ENCODE measurements at regions not wholly inside any gene's neighbourhood (a gene's known extent, or its start where the extent isn't known, plus 50 kb on each side); places are given as distances from the start of the nearest gene placed in this dataset.
"Not testable (repeated sequence)": the region's sequence is repeated elsewhere in the genome, so short reads cannot be mapped to it uniquely, and the experiment has no call there.

DNA sequence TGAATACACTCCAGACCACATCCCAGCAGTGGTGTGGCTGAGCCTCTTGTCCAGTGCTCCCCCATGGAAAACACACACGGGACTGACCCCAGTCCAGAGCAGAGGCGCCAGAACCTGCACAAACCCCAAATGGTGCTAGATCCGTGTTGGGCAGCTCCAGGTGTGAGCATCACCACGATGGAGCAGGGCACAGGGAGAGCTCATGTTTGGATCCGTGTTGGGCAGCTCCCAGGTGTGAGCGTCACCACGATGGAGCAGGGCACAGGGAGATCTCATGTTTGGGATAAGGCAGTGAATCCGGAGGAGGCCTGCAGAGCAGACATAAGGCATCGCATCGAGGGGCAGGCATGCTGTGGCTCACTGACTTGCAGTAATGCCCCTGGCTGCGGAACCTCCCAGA lies 460.0 kb upstream of the MYT1L start:
- Histone ChIP-seq H3K27ac (ENCODE audit: low read depth, low read length) (no peak overlapping the region), H3K4me1 (ENCODE audit: insufficient read depth, low read length) (no peaks in the 10 kb centered on the region), H3K9me3 (ENCODE audit: low read length) (no peaks in the 10 kb centered on the region), H3K36me3 (ENCODE audit: insufficient read depth, low read length) (no peaks in the 10 kb centered on the region), H3K27me3 (ENCODE audit: control insufficient read depth in 1 of 2, insufficient read depth in 2 of 2, low read length in 2 of 2) (no peaks in the 10 kb centered on the region), H3K9ac (ENCODE audit: low read length) (no peak overlapping the region), H3K4me3 (ENCODE audit: low read depth in 1 of 2, low read length in 2 of 2) (no peak overlapping the region)

- Histone ChIP-seq H3K9ac (ENCODE audit: low read length) (no peak overlapping the region), H3K36me3 (ENCODE audit: insufficient read depth, low read length) (no peaks in the 10 kb centered on the region), H3K4me3 (ENCODE audit: low read depth in 1 of 2, low read length in 2 of 2) (no peak overlapping the region), H3K4me1 (ENCODE audit: insufficient read depth, low read length) (no peaks in the 10 kb centered on the region), H3K27me3 (ENCODE audit: control insufficient read depth in 1 of 2, insufficient read depth in 2 of 2, low read length in 2 of 2) (no peaks in the 10 kb centered on the region), H3K9me3 (ENCODE audit: low read length) (no peaks in the 10 kb centered on the region), H3K27ac (ENCODE audit: low read depth, low read length) (no peak overlapping the region)
These were observed 457.0 kb upstream of the MYT1L start for GRCh38 chr2:2788076-2788475.

GRCh38 chr2:2787301-2787907 lies 456.3 kb upstream of the MYT1L start:
- no peaks in the 10 kb centered on the region for H3K4me1 ChIP-seq (ENCODE audit: insufficient read depth, low read length)
- H3K9me3 ChIP-seq (ENCODE audit: low read length) = no peaks in the 10 kb centered on the region
- no peak overlapping the region for H3K4me3 ChIP-seq (ENCODE audit: low read depth in 1 of 2, low read length in 2 of 2)
- H3K27ac ChIP-seq (ENCODE audit: low read depth, low read length) = no peak overlapping the region
- no peak overlapping the region for H3K9ac ChIP-seq (ENCODE audit: low read length)
- no peaks in the 10 kb centered on the region for H3K36me3 ChIP-seq (ENCODE audit: insufficient read depth, low read length)
- H3K27me3 ChIP-seq (ENCODE audit: control insufficient read depth in 1 of 2, insufficient read depth in 2 of 2, low read length in 2 of 2) = no peaks in the 10 kb centered on the region

- peaks cover 5% of the 10 kb centered on the region for H3K4me1 ChIP-seq (ENCODE audit: insufficient read depth, low read length)
- H3K36me3 ChIP-seq (ENCODE audit: insufficient read depth, low read length) = no peaks in the 10 kb centered on the region
These were observed 450.9 kb upstream of the MYT1L start for GRCh38 chr2:2782007-2782406.

GRCh38 chr2:2779727-2780126 lies 448.7 kb upstream of the MYT1L start:
- H3K27ac ChIP-seq (ENCODE audit: low read depth, low read length) = no peak overlapping the region
- peaks cover 17% of the 10 kb centered on the region for H3K4me1 ChIP-seq (ENCODE audit: insufficient read depth, low read length)
- no peak overlapping the region for H3K4me3 ChIP-seq (ENCODE audit: low read depth in 1 of 2, low read length in 2 of 2)
- no peak overlapping the region for H3K9ac ChIP-seq (ENCODE audit: low read length)
- no peaks in the 10 kb centered on the region for H3K27me3 ChIP-seq (ENCODE audit: control insufficient read depth in 1 of 2, insufficient read depth in 2 of 2, low read length in 2 of 2)
- H3K9me3 ChIP-seq (ENCODE audit: low read length) = no peaks in the 10 kb centered on the region
- no peaks in the 10 kb centered on the region for H3K36me3 ChIP-seq (ENCODE audit: insufficient read depth, low read length)

More at GRCh38 chr2:2782007-2782406, 450.9 kb upstream of the MYT1L start:
- H3K4me3 ChIP-seq (ENCODE audit: low read depth in 1 of 2, low read length in 2 of 2) = no peak overlapping the region
- no peaks in the 10 kb centered on the region for H3K9me3 ChIP-seq (ENCODE audit: low read length)
- H3K27ac ChIP-seq (ENCODE audit: low read depth, low read length) = no peak overlapping the region
- H3K9ac ChIP-seq (ENCODE audit: low read length) = no peak overlapping the region
- no peaks in the 10 kb centered on the region for H3K27me3 ChIP-seq (ENCODE audit: control insufficient read depth in 1 of 2, insufficient read depth in 2 of 2, low read length in 2 of 2)

DNA sequence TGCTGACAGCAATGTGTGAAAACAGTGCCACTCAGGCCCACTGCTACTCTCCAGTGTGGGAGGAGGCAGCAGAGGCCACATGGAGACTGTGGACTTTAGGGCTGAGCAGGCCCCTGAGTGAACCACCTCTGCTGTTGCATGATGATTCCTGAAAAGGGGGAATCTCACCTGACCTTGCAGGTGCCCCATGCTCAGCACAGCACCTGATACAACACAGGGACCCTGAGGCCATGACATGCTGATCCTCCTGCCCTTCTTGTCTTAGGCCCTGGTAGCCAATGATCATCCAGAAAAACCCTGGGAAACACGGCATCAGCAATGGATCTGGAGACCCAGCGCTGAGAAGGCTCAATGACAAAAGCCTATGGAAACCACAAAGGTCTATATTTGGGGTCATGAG lies 446.8 kb upstream of the MYT1L start:
- Histone ChIP-seq H3K36me3 (ENCODE audit: insufficient read depth, low read length) (no peaks in the 10 kb centered on the region), H3K27me3 (ENCODE audit: control insufficient read depth in 1 of 2, insufficient read depth in 2 of 2, low read length in 2 of 2) (no peaks in the 10 kb centered on the region), H3K4me1 (ENCODE audit: insufficient read depth, low read length) (peaks cover 19% of the 10 kb centered on the region), H3K4me3 (ENCODE audit: low read depth in 1 of 2, low read length in 2 of 2) (no peak overlapping the region), H3K9ac (ENCODE audit: low read length) (no peak overlapping the region), H3K27ac (ENCODE audit: low read depth, low read length) (no peak overlapping the region), H3K9me3 (ENCODE audit: low read length) (no peaks in the 10 kb centered on the region)

- H3K9me3 ChIP-seq (ENCODE audit: low read length) = no peaks in the 10 kb centered on the region
- H3K4me1 ChIP-seq (ENCODE audit: insufficient read depth, low read length) = peaks cover 19% of the 10 kb centered on the region
- no peak overlapping the region for H3K9ac ChIP-seq (ENCODE audit: low read length)
- H3K4me3 ChIP-seq (ENCODE audit: low read depth in 1 of 2, low read length in 2 of 2) = no peak overlapping the region
- no peaks in the 10 kb centered on the region for H3K36me3 ChIP-seq (ENCODE audit: insufficient read depth, low read length)
- no peak overlapping the region for H3K27ac ChIP-seq (ENCODE audit: low read depth, low read length)
- no peaks in the 10 kb centered on the region for H3K27me3 ChIP-seq (ENCODE audit: control insufficient read depth in 1 of 2, insufficient read depth in 2 of 2, low read length in 2 of 2)
These were observed 446.1 kb upstream of the MYT1L start for GRCh38 chr2:2777213-2777612.

GRCh38 chr2:2775018-2775417 lies 443.9 kb upstream of the MYT1L start:
- H3K9me3 ChIP-seq (ENCODE audit: low read length) = no peaks in the 10 kb centered on the region
- H3K4me1 ChIP-seq (ENCODE audit: insufficient read depth, low read length) = peaks cover 25% of the 10 kb centered on the region
- H3K36me3 ChIP-seq (ENCODE audit: insufficient read depth, low read length) = no peaks in the 10 kb centered on the region
- H3K27ac ChIP-seq (ENCODE audit: low read depth, low read length) = no peak overlapping the region
- H3K4me3 ChIP-seq (ENCODE audit: low read depth in 1 of 2, low read length in 2 of 2) = no peak overlapping the region
- no peaks in the 10 kb centered on the region for H3K27me3 ChIP-seq (ENCODE audit: control insufficient read depth in 1 of 2, insufficient read depth in 2 of 2, low read length in 2 of 2)
- H3K9ac ChIP-seq (ENCODE audit: low read length) = no peak overlapping the region

DNA sequence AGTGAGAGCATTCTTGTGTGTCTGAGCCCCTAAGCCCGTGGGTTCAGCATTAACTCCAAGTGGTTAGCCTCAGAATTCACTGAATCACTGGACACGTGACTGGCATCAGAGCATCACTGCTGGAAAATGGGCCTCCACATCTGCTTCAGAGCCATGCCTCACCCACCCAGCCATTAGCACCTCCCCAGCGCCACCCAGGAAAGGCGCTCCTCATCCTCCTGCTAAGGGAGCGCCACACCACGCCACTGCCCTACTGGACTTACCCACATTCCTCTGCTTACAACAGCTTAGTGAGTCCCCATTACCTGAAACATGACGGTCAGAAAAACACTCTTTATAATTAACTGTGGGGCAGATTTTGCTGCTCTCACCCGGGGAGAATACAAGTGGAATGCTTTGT lies 442.6 kb upstream of the MYT1L start:
- Histone ChIP-seq H3K4me1 (ENCODE audit: insufficient read depth, low read length) (peaks cover 34% of the 10 kb centered on the region), H3K4me3 (ENCODE audit: low read depth in 1 of 2, low read length in 2 of 2) (no peak overlapping the region), H3K9ac (ENCODE audit: low read length) (no peak overlapping the region), H3K36me3 (ENCODE audit: insufficient read depth, low read length) (no peaks in the 10 kb centered on the region), H3K27me3 (ENCODE audit: control insufficient read depth in 1 of 2, insufficient read depth in 2 of 2, low read length in 2 of 2) (no peaks in the 10 kb centered on the region), H3K9me3 (ENCODE audit: low read length) (no peaks in the 10 kb centered on the region), H3K27ac (ENCODE audit: low read depth, low read length) (no peak overlapping the region)

GRCh38 chr2:2773080-2773479 lies 442.0 kb upstream of the MYT1L start:
- peaks cover 34% of the 10 kb centered on the region for H3K4me1 ChIP-seq (ENCODE audit: insufficient read depth, low read length)
- H3K36me3 ChIP-seq (ENCODE audit: insufficient read depth, low read length); H3K9ac ChIP-seq (ENCODE audit: low read length); H3K27me3 ChIP-seq (ENCODE audit: control insufficient read depth in 1 of 2, insufficient read depth in 2 of 2, low read length in 2 of 2); H3K4me3 ChIP-seq (ENCODE audit: low read depth in 1 of 2, low read length in 2 of 2); H3K27ac ChIP-seq (ENCODE audit: low read depth, low read length); H3K9me3 ChIP-seq (ENCODE audit: low read length): not testable (repeated sequence)

DNA sequence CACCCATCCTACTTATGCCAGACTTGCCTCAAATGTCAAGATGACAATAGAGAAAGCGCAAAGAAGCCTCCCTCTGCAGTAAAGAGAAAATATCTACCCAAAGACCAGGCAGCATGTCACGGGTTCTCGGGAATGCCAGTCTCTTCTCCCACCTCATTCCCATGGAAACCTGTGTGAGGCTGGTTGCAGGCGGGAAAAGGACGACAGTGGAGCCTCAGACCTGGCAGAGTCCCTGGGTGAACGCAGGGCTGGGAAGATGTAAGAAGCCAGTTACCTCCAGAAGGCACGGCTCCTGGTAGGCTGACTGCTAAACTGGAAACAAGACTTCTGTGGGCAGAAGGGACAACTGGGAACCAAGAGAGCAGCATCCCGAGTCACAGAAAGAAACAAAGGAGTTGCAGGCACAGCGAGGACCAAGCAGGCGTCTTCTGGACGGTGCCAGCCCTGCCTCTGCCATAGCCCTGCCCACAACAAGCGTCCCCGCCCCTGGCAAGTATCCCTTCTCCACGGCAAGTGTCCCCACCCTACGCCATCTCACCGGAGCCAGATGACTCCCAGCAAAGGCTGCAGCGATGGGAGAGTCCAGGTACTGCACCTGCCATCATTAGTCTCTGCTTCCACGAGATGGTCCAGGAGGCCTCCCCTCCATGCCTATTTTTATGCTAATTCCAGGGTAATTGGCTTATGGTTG lies 440.8 kb upstream of the MYT1L start:
- Histone ChIP-seq H3K27me3 (ENCODE audit: control insufficient read depth in 1 of 2, insufficient read depth in 2 of 2, low read length in 2 of 2) (no peaks in the 10 kb centered on the region), H3K4me3 (ENCODE audit: low read depth in 1 of 2, low read length in 2 of 2) (no peak overlapping the region), H3K4me1 (ENCODE audit: insufficient read depth, low read length) (peaks cover 28% of the 10 kb centered on the region), H3K9me3 (ENCODE audit: low read length) (no peaks in the 10 kb centered on the region), H3K9ac (ENCODE audit: low read length) (no peak overlapping the region), H3K27ac (ENCODE audit: low read depth, low read length) (no peak overlapping the region), H3K36me3 (ENCODE audit: insufficient read depth, low read length) (no peaks in the 10 kb centered on the region)

Measured in muscle layer of colon (tissue), 2 donors.